Muscle of leg (tissue), 3 donors: ENCODE measurements at regions not wholly inside any gene's neighbourhood (a gene's known extent, or its start where the extent isn't known, plus 50 kb on each side); places are given as distances from the start of the nearest gene placed in this dataset.
"Not testable (repeated sequence)": the region's sequence is repeated elsewhere in the genome, so short reads cannot be mapped to it uniquely, and the experiment has no call there.

ENCODE experiments used
- DNase-seq: peaks from one replicate; pipeline ENCODE4 v3.0.0; 2013
- H3K27ac ChIP-seq: one replicate; pipeline ENCODE4 v1.5.1; 2013; ENCODE audit warnings: mild to moderate bottlenecking, low read length, control low read depth
- H3K27me3 ChIP-seq: one replicate; pipeline ENCODE4 v1.6.1; 2013; ENCODE audit warnings: low read length; ENCODE audit not compliant: control insufficient read depth, insufficient read depth
- H3K36me3 ChIP-seq: one replicate; pipeline ENCODE4 v1.6.1; 2013; ENCODE audit warnings: low read length; ENCODE audit not compliant: control insufficient read depth, insufficient read depth
- H3K4me1 ChIP-seq: one replicate; pipeline ENCODE4 v1.6.1; 2013; ENCODE audit warnings: low read length; ENCODE audit not compliant: control insufficient read depth, insufficient read depth
- H3K4me3 ChIP-seq: one replicate; pipeline ENCODE4 v1.5.1; 2013; ENCODE audit warnings: low read length, control low read depth
- H3K9me3 ChIP-seq: replicated peaks from 2 replicates; pipeline ENCODE4 v1.6.1; 2013; ENCODE audit warnings: low read depth, low read length; ENCODE audit not compliant: control insufficient read depth
- WGBS: methylation state at CpG from one replicate; pipeline ENCODE4 v1.1.5; 2013; ENCODE audit warnings: missing lambda C conversion rate; ENCODE audit not compliant: insufficient coverage; 5-methylcytosine and 5-hydroxymethylcytosine counted together

GRCh38 chr10:2893158-2893845 is 174.0 kb upstream of the PFKP start:
- WGBS, result 95% methylated on average over 13 of the region's 21 CpGs
- no peak overlapping the region for H3K27ac ChIP-seq
- no peak for DNase-seq
- no peaks in the 10 kb centered on the region for H3K27me3 ChIP-seq
- no peak overlapping the region for H3K4me3 ChIP-seq
- H3K36me3 ChIP-seq, result no peaks in the 10 kb centered on the region
- H3K4me1 ChIP-seq, result no peaks in the 10 kb centered on the region
- H3K9me3 ChIP-seq, result no peaks in the 10 kb centered on the region

- Histone ChIP-seq H3K36me3 (no peaks in the 10 kb centered on the region), H3K27ac (no peak overlapping the region), H3K27me3 (no peaks in the 10 kb centered on the region), H3K9me3 (no peaks in the 10 kb centered on the region), H3K4me1 (no peaks in the 10 kb centered on the region), H3K4me3 (no peak overlapping the region)
- no peak for DNase-seq
- 83% methylated on average over 1 of the region's 5 CpGs for WGBS
Measured at GRCh38 chr10:2891770-2892124, 175.6 kb upstream of the PFKP start.

GRCh38 chr10:2891073-2891769 is 176.1 kb upstream of the PFKP start:
- Histone ChIP-seq H3K27ac (no peak overlapping the region), H3K36me3 (no peaks in the 10 kb centered on the region), H3K27me3 (no peaks in the 10 kb centered on the region), H3K9me3 (no peaks in the 10 kb centered on the region), H3K4me3 (no peak overlapping the region), H3K4me1 (no peaks in the 10 kb centered on the region)
- DNase-seq, result no peak
- 59% methylated on average over 12 of the region's 14 CpGs for WGBS

GRCh38 chr10:2890093-2890492 is 177.3 kb upstream of the PFKP start:
- H3K27me3 ChIP-seq, result no peaks in the 10 kb centered on the region
- 90% methylated on average over 23 of the region's 23 CpGs for WGBS

GRCh38 chr10:2888403-2889004 is 178.8 kb upstream of the PFKP start:
- no peaks in the 10 kb centered on the region for H3K27me3 ChIP-seq
- no peak overlapping the region for H3K27ac ChIP-seq
- peaks cover 3% of the 10 kb centered on the region for H3K4me1 ChIP-seq
- H3K4me3 ChIP-seq, result no peak overlapping the region
- no peak for DNase-seq
- WGBS, result over 99% methylated on average over 11 of the region's 14 CpGs
- no peaks in the 10 kb centered on the region for H3K36me3 ChIP-seq
- H3K9me3 ChIP-seq, result no peaks in the 10 kb centered on the region

More at GRCh38 chr10:2890093-2890492, 177.3 kb upstream of the PFKP start:
- H3K4me3 ChIP-seq, result no peak overlapping the region
- no peaks in the 10 kb centered on the region for H3K9me3 ChIP-seq
- no peaks in the 10 kb centered on the region for H3K36me3 ChIP-seq
- peaks cover 3% of the 10 kb centered on the region for H3K4me1 ChIP-seq
- no peak overlapping the region for H3K27ac ChIP-seq
- DNase-seq, result no peak

GRCh38 chr10:2887391-2888070 is 179.8 kb upstream of the PFKP start:
- H3K27ac ChIP-seq, result no peak overlapping the region
- no peak overlapping the region for H3K4me3 ChIP-seq
- DNase-seq, result no peak
- H3K9me3 ChIP-seq, result no peaks in the 10 kb centered on the region
- H3K36me3 ChIP-seq, result no peaks in the 10 kb centered on the region
- WGBS, result 83% methylated on average over 10 of the region's 12 CpGs
- peaks cover 5% of the 10 kb centered on the region for H3K4me1 ChIP-seq
- H3K27me3 ChIP-seq, result no peaks in the 10 kb centered on the region

- H3K27me3 ChIP-seq, result no peaks in the 10 kb centered on the region
- H3K27ac ChIP-seq, result no peak overlapping the region
- H3K9me3 ChIP-seq, result no peaks in the 10 kb centered on the region
- no peak for DNase-seq
- H3K36me3 ChIP-seq, result no peaks in the 10 kb centered on the region
- no peak overlapping the region for H3K4me3 ChIP-seq
- WGBS, result 53% methylated on average over 8 of the region's 12 CpGs
- peaks cover 5% of the 10 kb centered on the region for H3K4me1 ChIP-seq
Measured at GRCh38 chr10:2886662-2887061, 180.7 kb upstream of the PFKP start.

GRCh38 chr10:2885288-2886278 is 181.8 kb upstream of the PFKP start:
- H3K4me3 ChIP-seq, result no peak overlapping the region
- no peaks in the 10 kb centered on the region for H3K36me3 ChIP-seq
- H3K4me1 ChIP-seq, result peaks cover 5% of the 10 kb centered on the region
- no peaks in the 10 kb centered on the region for H3K27me3 ChIP-seq
- DNase-seq, result peak; percentile 90
- WGBS, result 68% methylated on average over 8 of the region's 10 CpGs
- H3K27ac ChIP-seq, result peak overlapping the region; percentile 32
- no peaks in the 10 kb centered on the region for H3K9me3 ChIP-seq

GRCh38 chr10:2883983-2884540 is 183.3 kb upstream of the PFKP start:
- DNase-seq, H3K9me3 ChIP-seq, H3K4me3 ChIP-seq, H3K27ac ChIP-seq, H3K36me3 ChIP-seq, H3K4me1 ChIP-seq, H3K27me3 ChIP-seq: not testable (repeated sequence)
- WGBS, result no CpG with 5 or more reads among the region's 4 CpGs
